Muscle of leg (tissue), 3 donors: ENCODE measurements at regions not wholly inside any gene's neighbourhood (a gene's known extent, or its start where the extent isn't known, plus 50 kb on each side); places are given as distances from the start of the nearest gene placed in this dataset.

ENCODE experiments used
- DNase-seq: peaks from one replicate; pipeline ENCODE4 v3.0.0; 2013
- H3K27ac ChIP-seq: one replicate; pipeline ENCODE4 v1.5.1; 2013; ENCODE audit warnings: mild to moderate bottlenecking, low read length, control low read depth
- H3K27me3 ChIP-seq: one replicate; pipeline ENCODE4 v1.6.1; 2013; ENCODE audit warnings: low read length; ENCODE audit not compliant: control insufficient read depth, insufficient read depth
- H3K36me3 ChIP-seq: one replicate; pipeline ENCODE4 v1.6.1; 2013; ENCODE audit warnings: low read length; ENCODE audit not compliant: control insufficient read depth, insufficient read depth
- H3K4me1 ChIP-seq: one replicate; pipeline ENCODE4 v1.6.1; 2013; ENCODE audit warnings: low read length; ENCODE audit not compliant: control insufficient read depth, insufficient read depth
- H3K4me3 ChIP-seq: one replicate; pipeline ENCODE4 v1.5.1; 2013; ENCODE audit warnings: low read length, control low read depth
- H3K9me3 ChIP-seq: replicated peaks from 2 replicates; pipeline ENCODE4 v1.6.1; 2013; ENCODE audit warnings: low read depth, low read length; ENCODE audit not compliant: control insufficient read depth
- WGBS: methylation state at CpG from one replicate; pipeline ENCODE4 v1.1.5; 2013; ENCODE audit warnings: missing lambda C conversion rate; ENCODE audit not compliant: insufficient coverage; 5-methylcytosine and 5-hydroxymethylcytosine counted together

DNA sequence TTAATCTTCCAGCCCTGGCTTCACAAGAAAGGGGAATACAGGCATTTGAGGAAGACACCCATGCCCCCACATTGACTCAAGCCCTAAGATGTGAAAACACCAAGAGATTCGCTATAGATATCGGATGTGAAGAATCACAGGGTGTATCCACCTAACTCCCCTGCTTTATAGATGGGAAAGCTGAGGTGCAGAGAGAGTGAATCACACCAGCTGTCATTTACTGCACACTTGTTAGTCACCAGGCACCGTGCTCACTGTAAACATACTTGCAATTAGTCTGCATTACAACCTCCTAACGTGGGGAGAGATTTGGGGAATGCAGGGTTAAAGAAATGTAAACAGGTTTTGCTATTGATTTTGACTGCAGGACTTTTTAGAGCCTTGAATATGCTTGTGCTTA lies 325.5 kb downstream of the C16orf95 start:
- Histone ChIP-seq H3K27ac (no peak overlapping the region), H3K4me3 (no peak overlapping the region), H3K27me3 (peaks cover 70% of the 10 kb centered on the region), H3K36me3 (no peaks in the 10 kb centered on the region), H3K4me1 (peaks cover 8% of the 10 kb centered on the region), H3K9me3 (no peaks in the 10 kb centered on the region)
- no CpG with 5 or more reads among the region's 4 CpGs for WGBS
- DNase-seq: no peak

DNA sequence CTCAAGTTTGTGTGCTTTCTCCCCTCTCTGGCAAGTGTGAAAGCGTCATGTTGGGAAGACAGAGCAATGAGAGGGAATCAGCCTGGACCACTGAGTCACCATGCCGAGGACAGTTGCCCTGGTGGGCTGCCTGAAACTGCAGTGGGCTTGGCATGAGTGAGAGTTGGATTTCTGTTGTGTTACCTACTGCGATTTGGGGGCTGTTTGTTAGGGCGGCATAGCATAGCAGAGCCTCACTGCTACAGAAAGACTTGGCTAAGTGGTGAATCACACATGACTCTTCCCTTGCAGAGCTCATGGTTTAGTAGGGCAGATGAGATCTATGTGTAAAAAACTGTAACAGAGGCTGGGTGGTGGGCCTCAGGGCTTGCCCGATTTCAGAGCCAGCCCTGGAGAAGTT lies 324.6 kb downstream of the C16orf95 start:
- H3K9me3 ChIP-seq: no peaks in the 10 kb centered on the region
- no peak overlapping the region for H3K27ac ChIP-seq
- H3K36me3 ChIP-seq: no peaks in the 10 kb centered on the region
- peaks cover 75% of the 10 kb centered on the region for H3K27me3 ChIP-seq
- H3K4me3 ChIP-seq: no peak overlapping the region
- WGBS: 91% methylated on average over 4 of the region's 5 CpGs
- H3K4me1 ChIP-seq: peaks cover 8% of the 10 kb centered on the region
- DNase-seq: no peak

DNA sequence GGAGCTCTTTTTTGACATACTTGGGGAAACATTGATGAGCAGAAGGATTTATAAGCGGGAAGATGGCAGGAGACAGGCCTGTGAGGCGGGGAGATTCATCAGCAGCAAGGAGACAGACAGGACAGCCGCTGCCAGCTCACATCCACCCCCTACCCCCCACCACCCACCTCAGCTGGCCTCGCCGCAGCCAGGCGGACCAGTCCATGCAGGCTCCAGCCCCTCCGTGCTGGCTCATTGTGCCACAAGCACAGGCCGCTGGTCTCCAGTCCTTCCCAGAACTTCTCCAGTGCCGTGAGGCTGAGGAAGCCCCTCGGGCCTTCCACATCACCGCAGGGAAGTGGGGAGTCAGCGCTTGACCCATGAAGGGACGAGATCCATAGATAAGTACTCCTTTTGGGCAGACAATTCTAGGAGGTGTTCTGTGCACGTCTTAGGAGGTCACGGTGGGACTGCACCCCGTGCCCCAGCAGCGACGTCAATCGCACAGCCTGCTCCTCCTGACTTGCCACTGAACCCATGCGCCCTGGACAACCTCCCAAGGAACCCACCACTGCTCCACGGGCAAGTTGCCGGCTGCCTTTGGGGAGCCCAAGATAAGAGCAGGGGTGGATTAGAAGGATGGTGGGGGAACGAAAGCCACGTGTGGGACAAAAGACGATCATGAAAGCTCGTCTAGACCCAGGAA lies 323.6 kb downstream of the C16orf95 start:
- WGBS: 85% methylated on average over 18 of the region's 26 CpGs
- Histone ChIP-seq H3K27ac (no peak overlapping the region), H3K4me3 (no peak overlapping the region), H3K27me3 (peaks cover 70% of the 10 kb centered on the region), H3K36me3 (no peaks in the 10 kb centered on the region), H3K4me1 (peaks cover 8% of the 10 kb centered on the region), H3K9me3 (no peaks in the 10 kb centered on the region)
- DNase-seq: no peak

DNA sequence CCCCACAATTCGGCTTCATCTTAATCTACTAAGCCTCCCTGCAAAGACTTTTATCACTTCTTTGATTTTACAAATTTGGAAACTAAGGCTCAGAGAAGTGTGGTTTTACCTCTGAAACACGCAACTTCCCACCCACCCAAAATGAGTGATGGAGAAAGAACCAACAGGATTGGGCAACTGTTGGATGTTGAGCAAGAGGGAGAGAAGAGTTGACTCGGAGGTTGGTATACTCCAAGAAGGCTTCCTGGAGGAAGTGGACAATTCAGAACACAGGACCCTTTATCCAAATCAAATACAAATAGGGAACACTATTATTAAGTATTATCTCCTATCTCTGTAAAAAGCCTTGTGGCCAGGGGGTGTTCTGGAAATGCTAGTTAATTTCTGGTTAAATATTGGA lies 323.0 kb downstream of the C16orf95 start:
- H3K27me3 ChIP-seq: peaks cover 65% of the 10 kb centered on the region
- H3K4me3 ChIP-seq: no peak overlapping the region
- peaks cover 8% of the 10 kb centered on the region for H3K4me1 ChIP-seq
- no peak overlapping the region for H3K27ac ChIP-seq
- WGBS: no CpG with 5 or more reads among the region's 3 CpGs
- no peak for DNase-seq
- H3K9me3 ChIP-seq: no peaks in the 10 kb centered on the region
- H3K36me3 ChIP-seq: no peaks in the 10 kb centered on the region

DNA sequence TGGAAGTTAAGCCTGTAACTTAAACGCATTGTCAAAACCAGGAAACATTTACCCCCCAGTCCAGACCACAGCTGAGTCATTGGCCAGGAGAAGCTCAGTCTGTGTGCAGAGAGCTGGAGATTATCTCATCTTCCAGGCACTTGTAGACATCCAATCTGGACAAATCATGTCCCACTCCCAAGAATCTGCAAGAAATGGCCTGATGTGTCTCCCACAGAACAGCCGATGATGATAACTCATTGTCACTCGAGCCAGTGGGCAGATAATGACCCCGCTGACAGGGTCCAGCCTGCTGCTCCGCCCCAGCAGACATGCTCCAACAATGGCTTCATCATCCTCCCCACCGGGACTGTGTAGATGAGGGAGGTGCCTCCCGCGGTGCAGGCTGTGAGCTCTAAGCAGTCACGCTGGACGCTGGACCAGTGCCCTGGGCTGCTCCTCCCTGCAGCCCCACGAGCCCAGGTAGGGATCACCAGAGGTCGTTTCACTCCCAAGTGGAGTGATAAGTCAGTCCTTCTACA lies 322.5 kb downstream of the C16orf95 start:
- no peak overlapping the region for H3K27ac ChIP-seq
- DNase-seq: no peak

DNA sequence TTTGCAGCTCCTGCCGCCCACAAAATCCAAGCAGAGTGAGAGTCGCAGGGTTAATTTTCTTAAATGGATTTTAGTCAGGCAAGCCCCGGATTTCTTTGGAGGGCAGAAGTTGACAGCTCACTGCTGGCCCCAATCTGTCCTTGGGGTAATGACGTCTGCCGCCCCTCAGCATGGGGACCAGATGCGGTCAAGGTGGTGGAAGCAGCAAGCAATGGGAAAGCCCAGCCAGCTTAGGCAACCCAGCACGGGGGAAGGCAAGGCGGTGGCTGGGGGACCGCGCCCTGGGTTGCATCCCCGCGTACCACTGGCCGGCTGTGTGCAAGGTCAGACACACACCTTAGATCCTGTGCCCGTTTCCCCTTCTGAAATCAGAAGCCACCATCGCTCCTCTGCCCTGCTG lies 321.7 kb downstream of the C16orf95 start:
- no peak overlapping the region for H3K27ac ChIP-seq
- no peaks in the 10 kb centered on the region for H3K36me3 ChIP-seq
- 47% methylated on average over 15 of the region's 15 CpGs for WGBS
- no peaks in the 10 kb centered on the region for H3K9me3 ChIP-seq
- no peak overlapping the region for H3K4me3 ChIP-seq
- peaks cover 8% of the 10 kb centered on the region for H3K4me1 ChIP-seq
- DNase-seq: no peak
- H3K27me3 ChIP-seq: peaks cover 58% of the 10 kb centered on the region

More for the DNA sequence above, 322.5 kb downstream of the C16orf95 start:
- Histone ChIP-seq H3K4me3 (no peak overlapping the region), H3K4me1 (peaks cover 8% of the 10 kb centered on the region), H3K36me3 (no peaks in the 10 kb centered on the region), H3K27me3 (peaks cover 60% of the 10 kb centered on the region), H3K9me3 (no peaks in the 10 kb centered on the region)
- WGBS: 13% methylated on average over 3 of the region's 12 CpGs

DNA sequence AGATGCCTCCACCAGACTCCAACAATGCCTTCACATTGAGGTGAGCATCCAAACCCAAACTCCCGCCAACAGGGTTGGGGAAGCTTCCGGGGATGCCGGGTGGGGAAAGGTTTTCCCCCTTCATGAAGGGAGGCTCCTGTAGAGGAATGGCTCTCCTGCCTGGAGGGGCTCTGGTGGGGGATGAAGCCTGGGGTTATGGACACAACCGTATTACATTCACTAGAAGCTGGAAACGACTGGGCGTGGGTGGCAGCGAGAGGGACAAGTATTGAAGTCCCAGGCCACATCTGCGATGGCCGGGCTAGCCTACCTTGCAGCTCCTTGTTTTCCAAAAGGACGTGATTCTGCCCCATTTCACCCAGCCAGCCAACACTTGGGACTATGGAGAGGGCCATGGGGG lies 321.1 kb downstream of the C16orf95 start:
- no peaks in the 10 kb centered on the region for H3K9me3 ChIP-seq
- H3K4me3 ChIP-seq: no peak overlapping the region
- peaks cover 56% of the 10 kb centered on the region for H3K27me3 ChIP-seq
- H3K27ac ChIP-seq: no peak overlapping the region
- peaks cover 8% of the 10 kb centered on the region for H3K4me1 ChIP-seq
- no peaks in the 10 kb centered on the region for H3K36me3 ChIP-seq
- 94% methylated on average over 7 of the region's 10 CpGs for WGBS
- DNase-seq: no peak

DNA sequence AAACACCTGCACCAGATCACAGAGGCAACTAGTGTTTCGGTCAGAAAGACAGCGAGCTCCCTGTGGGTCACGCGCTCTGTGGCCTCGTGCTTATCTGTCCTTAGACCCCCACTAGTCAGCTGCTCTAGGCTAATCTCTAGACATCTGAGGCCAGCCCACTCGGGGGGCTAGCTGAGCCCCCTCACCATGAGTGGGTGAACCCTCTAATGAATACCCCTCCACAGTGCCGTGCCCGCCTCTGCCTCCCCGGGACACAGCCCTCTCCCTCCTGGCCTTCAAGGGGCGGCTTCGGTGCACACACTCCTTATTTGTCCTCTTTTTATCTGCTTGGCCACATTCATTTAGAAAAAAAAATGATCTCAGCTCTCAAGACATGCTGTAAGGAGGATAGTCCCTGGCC lies 320.1 kb downstream of the C16orf95 start:
- Histone ChIP-seq H3K36me3 (no peaks in the 10 kb centered on the region), H3K9me3 (no peaks in the 10 kb centered on the region), H3K27ac (no peak overlapping the region), H3K4me3 (no peak overlapping the region), H3K4me1 (peaks cover 8% of the 10 kb centered on the region), H3K27me3 (peaks cover 56% of the 10 kb centered on the region)
- no peak for DNase-seq
- WGBS: 76% methylated on average over 7 of the region's 11 CpGs

DNA sequence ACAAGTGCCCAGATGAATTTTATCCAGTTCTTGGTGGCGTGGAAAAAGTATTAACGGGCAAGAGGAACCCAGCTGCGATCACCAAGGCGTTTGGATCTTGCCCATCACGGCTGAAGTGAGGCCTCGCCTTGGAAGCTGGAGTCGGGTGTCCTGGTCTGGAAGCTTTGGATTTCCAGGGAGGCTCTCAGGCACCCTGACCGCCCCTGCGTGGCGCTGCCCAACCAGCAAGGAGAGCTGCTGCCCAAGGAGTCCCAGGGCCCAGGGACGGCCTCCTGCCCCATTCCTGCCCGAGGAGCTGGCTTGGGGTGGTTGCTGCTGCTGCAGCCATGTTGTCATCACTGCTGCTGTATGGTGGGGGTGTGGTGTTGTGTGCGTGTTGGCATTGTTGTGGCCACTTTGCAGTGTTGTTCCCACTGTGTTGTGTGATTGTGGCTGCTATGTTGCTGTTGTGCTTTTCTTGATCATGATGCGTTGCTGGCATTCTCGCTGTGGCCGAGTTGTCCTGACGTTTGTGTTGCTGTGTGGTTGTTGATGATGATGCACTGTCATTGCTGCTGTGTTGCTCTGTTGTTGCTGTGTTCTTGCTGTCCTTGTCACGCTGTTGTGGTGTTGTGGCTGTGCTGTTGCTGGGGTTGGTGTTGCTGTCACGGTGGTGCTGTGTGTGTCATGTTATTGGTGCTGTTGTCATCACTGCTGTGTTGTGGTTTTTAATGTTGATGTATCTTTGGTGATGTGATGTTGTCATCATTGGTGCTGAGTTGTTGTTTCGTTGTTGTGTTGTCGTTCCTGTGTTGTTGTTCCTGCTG lies 318.8 kb downstream of the C16orf95 start:
- Histone ChIP-seq H3K9me3 (no peaks in the 10 kb centered on the region), H3K4me3 (no peak overlapping the region), H3K4me1 (peaks cover 8% of the 10 kb centered on the region), H3K36me3 (no peaks in the 10 kb centered on the region), H3K27me3 (peaks cover 46% of the 10 kb centered on the region), H3K27ac (no peak overlapping the region)
- DNase-seq: no peak
- WGBS: 84% methylated on average over 17 of the region's 21 CpGs

DNA sequence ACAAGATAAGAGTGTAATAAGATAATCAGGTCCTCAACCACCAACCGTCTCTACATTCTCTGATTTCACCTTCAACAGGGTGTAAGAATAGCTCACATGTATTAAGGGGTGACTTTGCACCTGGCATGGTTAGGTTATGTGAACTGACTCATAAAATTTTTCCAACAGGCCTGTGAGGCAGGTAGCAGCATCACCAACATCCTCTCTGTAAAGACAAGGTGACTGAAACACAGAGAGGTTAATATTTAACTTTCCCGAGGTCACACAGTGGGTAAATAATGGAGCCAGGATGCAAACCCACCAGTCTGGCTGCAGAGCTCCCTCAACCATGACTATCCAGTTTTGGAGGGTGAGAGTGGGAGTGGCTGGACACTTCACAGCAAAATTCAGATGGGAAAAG lies 317.2 kb downstream of the C16orf95 start:
- Histone ChIP-seq H3K9me3 (no peaks in the 10 kb centered on the region), H3K27ac (no peak overlapping the region), H3K4me3 (no peak overlapping the region), H3K27me3 (peaks cover 32% of the 10 kb centered on the region), H3K36me3 (no peaks in the 10 kb centered on the region), H3K4me1 (peaks cover 3% of the 10 kb centered on the region)
- no CpG with 5 or more reads among the region's 2 CpGs for WGBS
- no peak for DNase-seq
